ENCODE measurements at regions not wholly inside any gene's neighbourhood (a gene's known extent, or its start where the extent isn't known, plus 50 kb on each side); places are given as distances from the start of the nearest gene placed in this dataset.

DNA sequence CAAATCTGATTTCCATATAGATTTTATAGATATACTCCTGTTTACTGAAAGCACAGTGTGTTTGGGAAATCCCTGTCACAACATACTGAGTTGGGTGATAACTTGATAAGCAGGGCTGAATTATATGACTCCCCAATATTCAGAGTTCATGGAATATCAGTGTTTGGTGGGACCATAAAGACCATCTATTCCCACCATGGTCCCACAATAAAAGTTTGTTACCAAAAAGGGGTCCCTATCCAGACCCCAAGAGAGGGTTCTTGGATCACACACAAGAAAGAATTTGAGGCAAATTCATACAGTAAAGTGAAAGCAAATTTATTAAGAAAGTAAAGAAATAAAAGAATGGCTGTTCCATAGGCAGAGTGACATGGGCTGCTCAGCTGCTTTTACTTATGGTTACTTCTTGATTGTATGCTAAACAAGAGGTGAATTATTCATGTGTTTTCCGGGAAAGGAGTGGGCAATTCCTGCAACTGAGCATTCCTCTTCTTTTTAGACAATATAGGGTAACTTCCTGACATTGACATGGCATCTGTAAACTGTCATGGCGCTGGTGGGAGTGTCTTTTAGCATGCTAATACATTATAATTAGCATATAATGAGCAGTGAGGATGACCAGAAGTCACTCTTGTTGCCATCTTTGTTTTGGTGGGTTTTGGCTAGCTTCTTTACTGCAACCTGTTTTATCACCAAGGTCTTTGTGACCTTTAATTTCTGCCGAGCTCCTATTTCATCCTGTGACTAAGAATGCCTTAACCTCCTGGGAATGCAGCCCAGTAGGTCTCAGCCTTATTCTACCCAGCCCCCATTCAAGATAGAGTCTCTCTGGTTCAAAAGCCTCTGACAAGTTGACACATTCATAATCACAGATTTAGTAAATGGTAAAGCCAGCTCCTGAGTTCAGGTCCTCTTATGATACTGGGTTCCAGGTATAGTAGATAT lies 240.6 kb upstream of the PDGFD start:
- Histone ChIP-seq H3K9me3 (no peaks in the 10 kb centered on the region), H3K27me3 (no peaks in the 10 kb centered on the region), H3K4me3 (no peak overlapping the region), H3K36me3 (no peaks in the 10 kb centered on the region), H3K27ac (no peak overlapping the region), H3K4me1 (peaks cover 0 to 4% (median 0%) of the 10 kb centered on the region in 12 donors)
- ATAC-seq (peak in 2 of 4 donors; percentile 53 to 59), DNase-seq (no peak)
- 57 to 70% (median 64%) methylated on average over 3 of the region's 3 CpGs for WGBS, 4 donors
- no peak for TF ChIP-seq POLR2A (IDR thresholded peaks at IDR 0.05)
- TF ChIP-seq, protein P1, sequence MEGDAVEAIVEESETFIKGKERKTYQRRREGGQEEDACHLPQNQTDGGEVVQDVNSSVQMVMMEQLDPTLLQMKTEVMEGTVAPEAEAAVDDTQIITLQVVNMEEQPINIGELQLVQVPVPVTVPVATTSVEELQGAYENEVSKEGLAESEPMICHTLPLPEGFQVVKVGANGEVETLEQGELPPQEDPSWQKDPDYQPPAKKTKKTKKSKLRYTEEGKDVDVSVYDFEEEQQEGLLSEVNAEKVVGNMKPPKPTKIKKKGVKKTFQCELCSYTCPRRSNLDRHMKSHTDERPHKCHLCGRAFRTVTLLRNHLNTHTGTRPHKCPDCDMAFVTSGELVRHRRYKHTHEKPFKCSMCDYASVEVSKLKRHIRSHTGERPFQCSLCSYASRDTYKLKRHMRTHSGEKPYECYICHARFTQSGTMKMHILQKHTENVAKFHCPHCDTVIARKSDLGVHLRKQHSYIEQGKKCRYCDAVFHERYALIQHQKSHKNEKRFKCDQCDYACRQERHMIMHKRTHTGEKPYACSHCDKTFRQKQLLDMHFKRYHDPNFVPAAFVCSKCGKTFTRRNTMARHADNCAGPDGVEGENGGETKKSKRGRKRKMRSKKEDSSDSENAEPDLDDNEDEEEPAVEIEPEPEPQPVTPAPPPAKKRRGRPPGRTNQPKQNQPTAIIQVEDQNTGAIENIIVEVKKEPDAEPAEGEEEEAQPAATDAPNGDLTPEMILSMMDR (IDR thresholded peaks at IDR 0.05) = no peak
- intact Hi-C loops (cut with DNase I) = no loop called here

DNA sequence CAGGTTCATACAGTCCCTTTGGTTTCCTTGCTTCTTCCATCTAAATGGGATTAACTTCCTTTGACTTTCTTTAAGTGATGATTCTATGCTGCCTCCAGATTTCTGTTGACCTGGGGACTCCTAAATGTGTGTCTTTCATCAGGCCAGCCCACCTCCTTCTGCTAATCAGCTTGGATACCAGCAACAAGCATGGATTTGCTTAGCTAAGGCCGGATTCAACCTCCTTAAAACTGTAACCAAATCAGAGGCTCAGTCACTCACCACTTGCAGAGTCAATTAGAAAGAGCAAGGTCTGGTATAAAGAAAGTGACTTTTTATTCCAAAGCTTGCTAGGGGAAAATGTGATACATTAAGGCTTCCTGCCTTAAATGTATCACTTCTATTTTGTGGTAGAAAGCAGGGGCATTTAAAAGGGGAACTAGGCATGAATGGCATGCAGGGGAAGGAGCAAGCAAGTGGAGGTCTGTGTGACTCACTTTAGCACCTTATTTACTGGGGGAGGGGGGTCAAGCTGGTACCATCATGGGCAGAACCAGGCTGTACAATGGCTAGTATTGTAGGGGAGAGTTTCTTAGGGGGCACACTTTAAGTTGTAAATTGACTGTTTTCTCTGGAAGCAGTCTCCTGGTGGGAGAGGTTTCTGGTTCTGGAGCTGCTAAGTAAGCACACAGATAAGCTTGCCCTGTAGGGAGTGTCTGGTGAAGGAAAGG lies 239.0 kb upstream of the PDGFD start:
- Histone ChIP-seq H3K27ac (no peak overlapping the region), H3K36me3 (no peaks in the 10 kb centered on the region), H3K4me3 (no peak overlapping the region), H3K27me3 (no peaks in the 10 kb centered on the region), H3K9me3 (no peaks in the 10 kb centered on the region), H3K4me1 (peaks cover 0 to 4% (median 0%) of the 10 kb centered on the region in 12 donors)
- intact Hi-C loops (cut with DNase I) = no loop called here
- ATAC-seq = no peak
- 67 to 83% (median 77%) methylated on average over 1 of the region's 1 CpG for WGBS, 4 donors
- TF ChIP-seq, protein P1 (IDR thresholded peaks at IDR 0.05) = no peak
- TF ChIP-seq POLR2A (IDR thresholded peaks at IDR 0.05) = no peak
- no peak for DNase-seq

DNA sequence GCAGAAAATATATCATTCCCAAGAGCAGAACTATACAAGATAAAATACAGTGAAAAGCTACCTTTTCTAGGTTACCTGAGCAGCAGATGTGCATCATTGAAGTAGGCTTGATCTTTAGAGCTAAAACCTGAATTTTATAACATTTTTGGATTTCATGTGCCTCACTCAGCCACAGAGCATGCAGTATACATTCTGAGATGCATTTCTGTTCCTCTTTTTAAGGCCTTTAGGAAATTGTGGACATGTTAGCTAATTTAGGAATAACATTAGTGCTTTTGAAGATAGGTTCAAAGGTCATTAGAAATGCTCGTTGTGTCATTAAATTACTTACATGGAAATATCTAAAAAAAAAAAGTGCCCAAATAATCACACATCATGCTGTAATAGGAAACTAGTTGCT lies 230.6 kb upstream of the PDGFD start:
- no peak for ATAC-seq
- intact Hi-C loops (cut with DNase I) = no loop called here
- TF ChIP-seq, protein P1 (IDR thresholded peaks at IDR 0.05) = no peak
- no peak for TF ChIP-seq POLR2A (IDR thresholded peaks at IDR 0.05)

DNA sequence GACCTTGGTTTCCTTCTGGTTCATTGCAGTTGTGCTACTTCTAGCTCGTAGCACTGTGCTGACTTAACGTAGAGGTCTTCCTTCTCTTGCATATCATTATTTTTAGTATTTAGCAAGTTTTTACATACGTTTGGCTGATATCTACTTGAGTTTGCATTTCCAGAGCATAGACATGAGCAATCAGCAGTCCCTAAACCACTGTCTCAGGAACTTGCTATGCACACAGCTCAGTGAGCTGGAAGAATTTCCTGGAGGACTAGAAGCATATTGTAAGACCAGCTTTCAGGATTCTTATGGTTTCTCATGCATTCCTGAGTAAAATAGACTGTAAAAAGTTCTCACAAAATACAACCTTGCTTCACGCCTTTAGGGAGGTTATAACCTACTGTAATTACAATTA lies 226.7 kb upstream of the PDGFD start:
- Histone ChIP-seq H3K36me3 (no peaks in the 10 kb centered on the region), H3K4me1 (no peaks in the 10 kb centered on the region), H3K9me3 (no peaks in the 10 kb centered on the region), H3K27ac (no peak overlapping the region), H3K4me3 (no peak overlapping the region), H3K27me3 (no peaks in the 10 kb centered on the region)
- no peak for TF ChIP-seq POLR2A (IDR thresholded peaks at IDR 0.05)
- TF ChIP-seq, protein P1 (IDR thresholded peaks at IDR 0.05) = no peak
- intact Hi-C loops (cut with DNase I) = no loop called here
- ATAC-seq = no peak
- DNase-seq = no peak
- WGBS, 4 donors = 61 to 83% (median 83%) methylated on average over 4 of the region's 4 CpGs

More for the DNA sequence above, 230.6 kb upstream of the PDGFD start:
- Histone ChIP-seq H3K27me3 (no peaks in the 10 kb centered on the region), H3K27ac (no peak overlapping the region), H3K4me3 (no peak overlapping the region), H3K36me3 (no peaks in the 10 kb centered on the region), H3K4me1 (no peaks in the 10 kb centered on the region), H3K9me3 (no peaks in the 10 kb centered on the region)
- no peak for DNase-seq
- 55 to 65% (median 61%) methylated on average over 1 of the region's 1 CpG for WGBS, 4 donors
